ENCODE measurements at regions not wholly inside any gene's neighbourhood (a gene's known extent, or its start where the extent isn't known, plus 50 kb on each side); places are given as distances from the start of the nearest gene placed in this dataset.

GRCh38 chr14:37712976-37713431 lies 117.6 kb downstream of the TTC6 start:
- Histone ChIP-seq H3K27ac (ENCODE audit: low read depth, low read length) (no peak overlapping the region), H3K4me1 (ENCODE audit: insufficient read depth, low read length) (no peaks in the 10 kb centered on the region), H3K27me3 (ENCODE audit: insufficient read depth, low read length) (no peaks in the 10 kb centered on the region), H3K4me3 (ENCODE audit: low read length in 2 of 2) (no peak overlapping the region), H3K36me3 (ENCODE audit: insufficient read depth, low read length) (no peaks in the 10 kb centered on the region), H3K9me3 (ENCODE audit: control insufficient read depth in 1 of 2, low read length in 2 of 2) (no peaks in the 10 kb centered on the region)
- no peaks in the 10 kb centered on the region for H3K4me1 Mint-ChIP-seq
- ChIA-PET POLR2A (ENCODE audit: partially characterized antibody) (no interaction called here), CTCF (ENCODE audit: partially characterized antibody) (no interaction called here)
- no peak overlapping the region for H3K4me3 Mint-ChIP-seq
- no peaks in the 10 kb centered on the region for H3K27me3 Mint-ChIP-seq
- H3K36me3 Mint-ChIP-seq = no peaks in the 10 kb centered on the region
- intact Hi-C loops (cut with micrococcal nuclease) = no loop called here
- H3K27ac Mint-ChIP-seq = no peak overlapping the region
- no peak for DNase-seq
- peaks cover 0 to 3% (median 0%) of the 10 kb centered on the region in 8 donors for H3K9me3 Mint-ChIP-seq

GRCh38 chr14:37720131-37720530 lies 124.7 kb downstream of the TTC6 start:
- Histone ChIP-seq H3K27me3 (ENCODE audit: insufficient read depth, low read length) (no peaks in the 10 kb centered on the region), H3K9me3 (ENCODE audit: control insufficient read depth in 1 of 2, low read length in 2 of 2) (no peaks in the 10 kb centered on the region), H3K36me3 (ENCODE audit: insufficient read depth, low read length) (no peaks in the 10 kb centered on the region), H3K27ac (ENCODE audit: low read depth, low read length) (no peak overlapping the region), H3K4me3 (ENCODE audit: low read length in 2 of 2) (no peak overlapping the region), H3K4me1 (ENCODE audit: insufficient read depth, low read length) (no peaks in the 10 kb centered on the region)
- intact Hi-C loops (cut with micrococcal nuclease) = no loop called here
- ChIA-PET POLR2A (ENCODE audit: partially characterized antibody) (no interaction called here), CTCF (ENCODE audit: partially characterized antibody) (no interaction called here)
- Mint-ChIP-seq H3K4me3 (no peak overlapping the region), H3K27me3 (no peaks in the 10 kb centered on the region), H3K9me3 (peaks cover 0 to 2% (median 0%) of the 10 kb centered on the region in 8 donors), H3K4me1 (no peaks in the 10 kb centered on the region), H3K27ac (no peak overlapping the region), H3K36me3 (no peaks in the 10 kb centered on the region)
- DNase-seq = no peak

- Mint-ChIP-seq H3K9me3 (peaks cover 0 to 2% (median 0%) of the 10 kb centered on the region in 8 donors), H3K4me1 (no peaks in the 10 kb centered on the region), H3K27me3 (no peaks in the 10 kb centered on the region), H3K4me3 (no peak overlapping the region), H3K36me3 (no peaks in the 10 kb centered on the region), H3K27ac (no peak overlapping the region)
- intact Hi-C loops (cut with micrococcal nuclease) = no loop called here
- Histone ChIP-seq H3K4me1 (ENCODE audit: insufficient read depth, low read length) (no peaks in the 10 kb centered on the region), H3K9me3 (ENCODE audit: control insufficient read depth in 1 of 2, low read length in 2 of 2) (no peaks in the 10 kb centered on the region), H3K36me3 (ENCODE audit: insufficient read depth, low read length) (no peaks in the 10 kb centered on the region), H3K27me3 (ENCODE audit: insufficient read depth, low read length) (no peaks in the 10 kb centered on the region), H3K4me3 (ENCODE audit: low read length in 2 of 2) (no peak overlapping the region), H3K27ac (ENCODE audit: low read depth, low read length) (no peak overlapping the region)
- ChIA-PET POLR2A (ENCODE audit: partially characterized antibody) (no interaction called here), CTCF (ENCODE audit: partially characterized antibody) (no interaction called here)
- DNase-seq = no peak
Measured at GRCh38 chr14:37721976-37722659, 126.7 kb downstream of the TTC6 start.

- POLR2A ChIA-PET (ENCODE audit: partially characterized antibody) = no interaction called here
Measured at GRCh38 chr14:37723515-37723914, 128.1 kb downstream of the TTC6 start.

GRCh38 chr14:37726708-37727107 lies 131.3 kb downstream of the TTC6 start:
- no peaks in the 10 kb centered on the region for H3K36me3 Mint-ChIP-seq
- no peak overlapping the region for H3K4me3 Mint-ChIP-seq
- ChIA-PET POLR2A (ENCODE audit: partially characterized antibody) (no interaction called here), CTCF (ENCODE audit: partially characterized antibody) (no interaction called here)
- H3K36me3 ChIP-seq (ENCODE audit: insufficient read depth, low read length) = no peaks in the 10 kb centered on the region
- no peaks in the 10 kb centered on the region for H3K4me1 Mint-ChIP-seq
- no peaks in the 10 kb centered on the region for H3K4me1 ChIP-seq (ENCODE audit: insufficient read depth, low read length)
- DNase-seq = no peak
- H3K4me3 ChIP-seq (ENCODE audit: low read length in 2 of 2) = no peak overlapping the region
- H3K27me3 Mint-ChIP-seq = no peaks in the 10 kb centered on the region
- H3K27ac Mint-ChIP-seq = no peak overlapping the region
- intact Hi-C loops (cut with micrococcal nuclease) = no loop called here
- H3K27ac ChIP-seq (ENCODE audit: low read depth, low read length) = no peak overlapping the region
- H3K27me3 ChIP-seq (ENCODE audit: insufficient read depth, low read length) = no peaks in the 10 kb centered on the region
- peaks cover 0 to 5% (median 3%) of the 10 kb centered on the region in 8 donors for H3K9me3 Mint-ChIP-seq
- no peaks in the 10 kb centered on the region for H3K9me3 ChIP-seq (ENCODE audit: control insufficient read depth in 1 of 2, low read length in 2 of 2)

More at GRCh38 chr14:37723515-37723914, 128.1 kb downstream of the TTC6 start:
- Mint-ChIP-seq H3K4me3 (no peak overlapping the region), H3K4me1 (no peaks in the 10 kb centered on the region), H3K36me3 (no peaks in the 10 kb centered on the region), H3K9me3 (peaks cover 0 to 2% (median 0%) of the 10 kb centered on the region in 8 donors), H3K27ac (no peak overlapping the region), H3K27me3 (no peaks in the 10 kb centered on the region)
- H3K36me3 ChIP-seq (ENCODE audit: insufficient read depth, low read length) = no peaks in the 10 kb centered on the region
- no peak overlapping the region for H3K4me3 ChIP-seq (ENCODE audit: low read length in 2 of 2)
- intact Hi-C loops (cut with micrococcal nuclease) = no loop called here
- H3K27ac ChIP-seq (ENCODE audit: low read depth, low read length) = no peak overlapping the region
- no peaks in the 10 kb centered on the region for H3K27me3 ChIP-seq (ENCODE audit: insufficient read depth, low read length)
- H3K4me1 ChIP-seq (ENCODE audit: insufficient read depth, low read length) = no peaks in the 10 kb centered on the region
- H3K9me3 ChIP-seq (ENCODE audit: control insufficient read depth in 1 of 2, low read length in 2 of 2) = no peaks in the 10 kb centered on the region
- CTCF ChIA-PET (ENCODE audit: partially characterized antibody) = no interaction called here
- DNase-seq = no peak

- Histone ChIP-seq H3K9me3 (ENCODE audit: control insufficient read depth in 1 of 2, low read length in 2 of 2) (no peaks in the 10 kb centered on the region), H3K36me3 (ENCODE audit: insufficient read depth, low read length) (no peaks in the 10 kb centered on the region), H3K27me3 (ENCODE audit: insufficient read depth, low read length) (no peaks in the 10 kb centered on the region), H3K4me1 (ENCODE audit: insufficient read depth, low read length) (no peaks in the 10 kb centered on the region), H3K27ac (ENCODE audit: low read depth, low read length) (no peak overlapping the region), H3K4me3 (ENCODE audit: low read length in 2 of 2) (no peak overlapping the region)
- CTCF ChIA-PET (ENCODE audit: partially characterized antibody) = no interaction called here
- Mint-ChIP-seq H3K4me1 (no peaks in the 10 kb centered on the region), H3K9me3 (peaks cover 0 to 6% (median 4%) of the 10 kb centered on the region in 8 donors), H3K36me3 (no peaks in the 10 kb centered on the region), H3K4me3 (no peak overlapping the region), H3K27ac (no peak overlapping the region), H3K27me3 (no peaks in the 10 kb centered on the region)
- POLR2A ChIA-PET (ENCODE audit: partially characterized antibody) = no interaction called here
- no peak for DNase-seq
- intact Hi-C loops (cut with micrococcal nuclease) = no loop called here
Measured at GRCh38 chr14:37729218-37729617, 133.8 kb downstream of the TTC6 start.

- H3K27me3 ChIP-seq (ENCODE audit: insufficient read depth, low read length) = no peaks in the 10 kb centered on the region
- H3K4me3 ChIP-seq (ENCODE audit: low read length in 2 of 2) = no peak overlapping the region
- H3K27me3 Mint-ChIP-seq = no peaks in the 10 kb centered on the region
- POLR2A ChIA-PET (ENCODE audit: partially characterized antibody) = no interaction called here
- intact Hi-C loops (cut with micrococcal nuclease) = no loop called here
- H3K27ac ChIP-seq (ENCODE audit: low read depth, low read length) = no peak overlapping the region
- H3K27ac Mint-ChIP-seq = no peak overlapping the region
- no peaks in the 10 kb centered on the region for H3K9me3 ChIP-seq (ENCODE audit: control insufficient read depth in 1 of 2, low read length in 2 of 2)
- H3K36me3 ChIP-seq (ENCODE audit: insufficient read depth, low read length) = no peaks in the 10 kb centered on the region
- H3K36me3 Mint-ChIP-seq = no peaks in the 10 kb centered on the region
- H3K4me1 Mint-ChIP-seq = no peaks in the 10 kb centered on the region
- DNase-seq = no peak
- H3K9me3 Mint-ChIP-seq = peaks cover 0 to 6% (median 4%) of the 10 kb centered on the region in 8 donors
- no peaks in the 10 kb centered on the region for H3K4me1 ChIP-seq (ENCODE audit: insufficient read depth, low read length)
- CTCF ChIA-PET (ENCODE audit: partially characterized antibody) = no interaction called here
- no peak overlapping the region for H3K4me3 Mint-ChIP-seq
Measured at GRCh38 chr14:37731094-37731493, 135.7 kb downstream of the TTC6 start.

GRCh38 chr14:37745657-37746056 lies 150.2 kb downstream of the TTC6 start:
- no peak overlapping the region for H3K4me3 ChIP-seq (ENCODE audit: low read length in 2 of 2)
- Mint-ChIP-seq H3K9me3 (peaks cover 0 to 11% (median 3%) of the 10 kb centered on the region in 8 donors), H3K4me1 (no peaks in the 10 kb centered on the region), H3K36me3 (no peaks in the 10 kb centered on the region), H3K27me3 (no peaks in the 10 kb centered on the region), H3K27ac (no peak overlapping the region), H3K4me3 (no peak overlapping the region)
- DNase-seq = no peak
- ChIA-PET CTCF (ENCODE audit: partially characterized antibody) (no interaction called here), POLR2A (ENCODE audit: partially characterized antibody) (no interaction called here)
- H3K27me3 ChIP-seq (ENCODE audit: insufficient read depth, low read length) = no peaks in the 10 kb centered on the region
- H3K9me3 ChIP-seq (ENCODE audit: control insufficient read depth in 1 of 2, low read length in 2 of 2) = no peaks in the 10 kb centered on the region
- intact Hi-C loops (cut with micrococcal nuclease) = no loop called here
- no peak overlapping the region for H3K27ac ChIP-seq (ENCODE audit: low read depth, low read length)
- H3K36me3 ChIP-seq (ENCODE audit: insufficient read depth, low read length) = no peaks in the 10 kb centered on the region
- H3K4me1 ChIP-seq (ENCODE audit: insufficient read depth, low read length) = no peaks in the 10 kb centered on the region

Data from CD4-positive, alpha-beta memory T cell (primary cell).